HCT116 (cell line): ENCODE measurements at regions not wholly inside any gene's neighbourhood (a gene's known extent, or its start where the extent isn't known, plus 50 kb on each side); places are given as distances from the start of the nearest gene placed in this dataset.

Experiments
- ATAC-seq: fragments of 200-7000 bp; cut with Tn5 transposase; 2 replicates; pipeline ENCODE4 v1.9.1; 2020; ENCODE audit warnings: mild to moderate bottlenecking, moderate library complexity
- BruUV-seq: library from RNA; stranded (reverse); fragments of 400-500 nt; replicated peaks from 2 replicates; lab custom pipeline; 2021; lab: Mats Ljungman, UMichigan
- CTCF ChIA-PET: fragments of 300-600 bp; sonication (Branson Sonifier 250); formaldehyde crosslinking; loops from one replicate; lab custom pipeline; 2021; ENCODE audit warnings: antibody characterized with exemption; lab: Charles Lee
- POLR2A ChIA-PET: fragments of 300-600, 350-600 bp; sonication (Branson Sonifier 250); formaldehyde crosslinking; loops from one replicate; lab custom pipeline; 2021; ENCODE audit warnings: antibody characterized with exemption; lab: Charles Lee
- RAD21 ChIA-PET, 2 experiments: fragments of 300-600 bp; sonication (Branson Sonifier 250); formaldehyde crosslinking; loops; one replicate each; lab custom pipeline; 2023; ENCODE audit warnings: low total read pairs in 2 of 2; ENCODE audit not compliant: uncharacterized antibody in 2 of 2, unreplicated experiment in 2 of 2, low non-redundant PET in 1 of 2; lab: Charles Lee
- DNase-seq: peaks from one replicate; pipeline ENCODE4 v3.0.0-alpha.2; 2010; ENCODE audit warnings: low read depth, low spot score
- H2AFZ ChIP-seq: fragments of 200-600 bp; shearing (Covaris generic), sonication (generic); 2 replicates; pipeline ENCODE4 v1.6.1; 2017; ENCODE audit warnings: low read depth, mixed run types, mixed read lengths, antibody characterized with exemption, low read length; ENCODE audit not compliant: poor library complexity, severe bottlenecking
- H3K27ac ChIP-seq: 2 replicates; pipeline ENCODE4 v1.5.1; 2012; ENCODE audit warnings: low read depth, low read length
- H3K27me3 ChIP-seq: fragments of 200-600 bp; sonication (generic); 2 replicates; pipeline ENCODE4 v1.6.1; 2016; ENCODE audit warnings: mixed run types, low read length, mixed read lengths; ENCODE audit not compliant: insufficient read depth
- H3K36me3 ChIP-seq, 2 experiments: fragments of 200-500 bp in 1 of 2; fragments of 200-600 bp in 1 of 2; sonication (Bioruptor generic) in 1 of 2; sonication (generic) in 1 of 2; 2 replicates each; pipeline versions ENCODE4 v1.5.1 to v1.6.1; 2014 to 2016; ENCODE audit warnings: low read length in 2 of 2, inconsistent platforms in 1 of 2, mixed read lengths in 1 of 2, mixed run types in 1 of 2; ENCODE audit not compliant: insufficient read depth in 2 of 2, control insufficient read depth in 1 of 2
- H3K4me1 ChIP-seq, 2 experiments: fragments of 200-600 bp in 1 of 2; sonication (generic) in 1 of 2; 2 replicates each; pipeline versions ENCODE4 v1.5.1 to v1.6.1; 2012 to 2017; ENCODE audit warnings: low read length in 2 of 2, inconsistent platforms in 1 of 2, mild to moderate bottlenecking in 1 of 2, mixed read lengths in 1 of 2, mixed run types in 1 of 2, moderate library complexity in 1 of 2; ENCODE audit not compliant: insufficient read depth in 2 of 2, control insufficient read depth in 1 of 2
- H3K4me2 ChIP-seq: fragments of 200-600 bp; sonication (generic); 2 replicates; pipeline ENCODE4 v1.6.1; 2017; ENCODE audit warnings: mixed run types, low read length, mixed read lengths
- H3K4me3 ChIP-seq, 2 experiments: fragments of 200-600 bp in 1 of 2; sonication (generic) in 1 of 2; replicated peaks in 1 of 2; 2 replicates each; pipeline ENCODE4 v1.5.1; 2011 to 2016; ENCODE audit warnings: low read length in 2 of 2, control low read depth in 1 of 2, low read depth in 1 of 2, mild to moderate bottlenecking in 1 of 2, mixed read lengths in 1 of 2, mixed run types in 1 of 2
- H3K79me2 ChIP-seq: fragments of 200-600 bp; sonication (generic); 2 replicates; pipeline ENCODE4 v1.6.1; 2017; ENCODE audit warnings: mild to moderate bottlenecking, mixed run types, low read length, moderate library complexity, mixed read lengths; ENCODE audit not compliant: insufficient read depth
- H3K9ac ChIP-seq: fragments of 200-600 bp; sonication (generic); 2 replicates; pipeline ENCODE4 v1.6.1; 2016; ENCODE audit warnings: low read length, mixed read lengths
- H3K9me2 ChIP-seq: fragments of 200-600 bp; sonication (generic), shearing (Covaris generic); 2 replicates; pipeline ENCODE4 v1.6.1; 2017; ENCODE audit warnings: mixed run types, mild to moderate bottlenecking, moderate library complexity; ENCODE audit not compliant: insufficient read depth
- H3K9me3 ChIP-seq, 2 experiments: fragments of 200-500 bp in 1 of 2; fragments of 200-600 bp in 1 of 2; sonication (Bioruptor generic) in 1 of 2; sonication (generic) in 1 of 2; 2 replicates each; pipeline ENCODE4 v1.6.1; 2014 to 2017; ENCODE audit warnings: low read length in 2 of 2, mixed read lengths in 2 of 2, inconsistent platforms in 1 of 2, low read depth in 1 of 2, mild to moderate bottlenecking in 1 of 2, mixed run types in 1 of 2, moderate library complexity in 1 of 2; ENCODE audit not compliant: control insufficient read depth in 1 of 2, insufficient read depth in 1 of 2
- H4K20me1 ChIP-seq: fragments of 200-600 bp; sonication (generic), shearing (Covaris generic); 2 replicates; pipeline ENCODE4 v1.6.1; 2017; ENCODE audit warnings: mixed run types, mild to moderate bottlenecking, moderate library complexity; ENCODE audit not compliant: insufficient read depth
- ATF3 ChIP-seq: IDR thresholded peaks from 2 replicates; pipeline ENCODE4 v1.6.1; 2012
- CBX3 ChIP-seq: IDR thresholded peaks from 2 replicates; pipeline ENCODE4 v1.6.1; 2012; ENCODE audit warnings: low read depth
- JUND ChIP-seq: IDR thresholded peaks from 2 replicates; pipeline ENCODE4 v1.6.1; 2012
- POLR2AphosphoS5 ChIP-seq: IDR thresholded peaks from 2 replicates; pipeline ENCODE4 v1.6.1; 2011; ENCODE audit warnings: mild to moderate bottlenecking, low read depth, low read length, moderate library complexity
- RAD21 ChIP-seq: IDR thresholded peaks from 2 replicates; pipeline ENCODE4 v1.6.1; 2012; ENCODE audit warnings: low read depth, mild to moderate bottlenecking
- SP1 ChIP-seq: IDR thresholded peaks from 2 replicates; pipeline ENCODE4 v1.6.1; 2012; ENCODE audit warnings: low read depth
- SRF ChIP-seq: IDR thresholded peaks from 2 replicates; pipeline ENCODE4 v1.6.1; 2012; ENCODE audit warnings: low read depth
- TCF7L2 ChIP-seq: IDR thresholded peaks from 2 replicates; pipeline ENCODE4 v1.7.0; 2011; ENCODE audit warnings: borderline replicate concordance, inconsistent platforms; ENCODE audit not compliant: insufficient read depth, insufficient read length; ENCODE audit errors: extremely low read depth
- YY1 ChIP-seq: IDR thresholded peaks from 2 replicates; pipeline ENCODE4 v1.6.1; 2011; ENCODE audit warnings: low read length, low read depth, moderate library complexity, mild to moderate bottlenecking; ENCODE audit not compliant: insufficient replicate concordance; ENCODE audit errors: extremely low read depth
- intact Hi-C: fragments of 100-400 bp; cut with micrococcal nuclease; formaldehyde crosslinking; loops from 2 replicates; pipeline ENCODE4 v1.10.0; 2022

- intact Hi-C loops = no loop called here
- no peak for ATAC-seq
- Histone ChIP-seq H4K20me1 (no peaks in the 10 kb centered on the region), H3K36me3 (no peaks in the 10 kb centered on the region), H3K4me3 (no peak overlapping the region), H3K27me3 (no peaks in the 10 kb centered on the region), H3K9ac (no peak overlapping the region), H3K9me2 (no peaks in the 10 kb centered on the region), H3K4me1 (no peaks in the 10 kb centered on the region), H2AFZ (no peak overlapping the region), H3K9me3 (peaks cover 3 to 22% of the 10 kb centered on the region in 2 experiments; a peak in 2 of 4 replicates), H3K27ac (no peak overlapping the region), H3K4me2 (no peak overlapping the region), H3K79me2 (no peaks in the 10 kb centered on the region)
- ChIA-PET RAD21 (no interaction called here), POLR2A (no interaction called here)
- no TSS peak for BruUV-seq
- no peak for DNase-seq
- TF ChIP-seq POLR2AphosphoS5 (no peak), CBX3 (no peak)
- TF ChIP-seq, all 23 proteins: peak for 0
- CTCF ChIA-PET = no interaction called here
These were observed 238.5 kb upstream of the ROBO1 start for GRCh38 chr3:80006315-80006714.

GRCh38 chr3:80000022-80000421 lies 232.2 kb upstream of the ROBO1 start:
- ChIA-PET RAD21 (no interaction called here), POLR2A (no interaction called here), CTCF (no interaction called here)
- no peaks in the 10 kb centered on the region for H4K20me1 ChIP-seq
- no peak overlapping the region for H3K27ac ChIP-seq
- no peaks in the 10 kb centered on the region for H3K9me2 ChIP-seq
- peaks cover 5 to 13% of the 10 kb centered on the region in 2 experiments; a peak in 3 of 4 replicates for H3K9me3 ChIP-seq
- intact Hi-C loops = no loop called here
- H3K4me1 ChIP-seq = no peaks in the 10 kb centered on the region
- no peak overlapping the region for H2AFZ ChIP-seq
- no peak for DNase-seq
- H3K27me3 ChIP-seq = no peaks in the 10 kb centered on the region
- no peak for ATAC-seq
- TF ChIP-seq JUND (no peak), SRF (no peak), RAD21 (no peak), ATF3 (no peak), TCF7L2 (no peak), SP1 (no peak), YY1 (no peak)
- H3K9ac ChIP-seq = no peak overlapping the region
- no peaks in the 10 kb centered on the region for H3K36me3 ChIP-seq
- no peak overlapping the region for H3K4me3 ChIP-seq
- no peaks in the 10 kb centered on the region for H3K79me2 ChIP-seq
- H3K4me2 ChIP-seq = no peak overlapping the region
- BruUV-seq = no TSS peak
